Globus pallidus (tissue), 1 donor: ENCODE measurements at regions not wholly inside any gene's neighbourhood (a gene's known extent, or its start where the extent isn't known, plus 50 kb on each side); places are given as distances from the start of the nearest gene placed in this dataset.

Experiments used
- DNase-seq: peaks from one replicate; pipeline ENCODE4 v3.0.0-alpha.2; 2015; ENCODE audit warnings: low spot score

GRCh38 chr7:84677117-84677732 lies 482.6 kb upstream of the SEMA3A start:
- DNase-seq = no peak

GRCh38 chr7:84675633-84676034 lies 481.0 kb upstream of the SEMA3A start:
- DNase-seq = no peak

- DNase-seq = no peak
These were observed 479.8 kb upstream of the SEMA3A start for GRCh38 chr7:84674236-84674913.

GRCh38 chr7:84669177-84669732 lies 474.7 kb upstream of the SEMA3A start:
- DNase-seq = no peak

GRCh38 chr7:84668116-84668515 lies 473.5 kb upstream of the SEMA3A start:
- DNase-seq = no peak

GRCh38 chr7:84666651-84667050 lies 472.1 kb upstream of the SEMA3A start:
- DNase-seq = no peak

- no peak for DNase-seq
These were observed 470.8 kb upstream of the SEMA3A start for GRCh38 chr7:84665339-84665738.

GRCh38 chr7:84664626-84665025 lies 470.0 kb upstream of the SEMA3A start:
- DNase-seq = no peak

- DNase-seq = no peak
These were observed 468.6 kb upstream of the SEMA3A start for GRCh38 chr7:84663224-84663623.

- no peak for DNase-seq
These were observed 463.7 kb upstream of the SEMA3A start for GRCh38 chr7:84658286-84658685.

- DNase-seq = no peak
These were observed 459.7 kb upstream of the SEMA3A start for GRCh38 chr7:84654273-84654672.

GRCh38 chr7:84651876-84652275 lies 457.3 kb upstream of the SEMA3A start:
- DNase-seq = no peak

GRCh38 chr7:84647797-84648757 lies 453.5 kb upstream of the SEMA3A start:
- DNase-seq = no peak

- DNase-seq = no peak
These were observed 448.0 kb upstream of the SEMA3A start for GRCh38 chr7:84642611-84643010.

GRCh38 chr7:84640637-84641036 lies 446.0 kb upstream of the SEMA3A start:
- DNase-seq = no peak

GRCh38 chr7:84638339-84638697 lies 443.7 kb upstream of the SEMA3A start:
- no peak for DNase-seq

GRCh38 chr7:84637568-84638338 lies 443.2 kb upstream of the SEMA3A start:
- DNase-seq = no peak

GRCh38 chr7:84631913-84632312 lies 437.3 kb upstream of the SEMA3A start:
- DNase-seq = no peak

- no peak for DNase-seq
These were observed 435.2 kb upstream of the SEMA3A start for GRCh38 chr7:84629640-84630318.

GRCh38 chr7:84629216-84629615 lies 434.6 kb upstream of the SEMA3A start:
- no peak for DNase-seq

- no peak for DNase-seq
These were observed 432.7 kb upstream of the SEMA3A start for GRCh38 chr7:84627250-84627649.
